GM18498 (cell line): ENCODE measurements at regions not wholly inside any gene's neighbourhood (a gene's known extent, or its start where the extent isn't known, plus 50 kb on each side); places are given as distances from the start of the nearest gene placed in this dataset.

Experiments
- ATAC-seq: cut with Tn5 transposase; IDR thresholded peaks from one replicate; pipeline ENCODE4 v1.9.1; 2021; ENCODE audit warnings: mild to moderate bottlenecking, moderate library complexity; ENCODE audit not compliant: unreplicated experiment

DNA sequence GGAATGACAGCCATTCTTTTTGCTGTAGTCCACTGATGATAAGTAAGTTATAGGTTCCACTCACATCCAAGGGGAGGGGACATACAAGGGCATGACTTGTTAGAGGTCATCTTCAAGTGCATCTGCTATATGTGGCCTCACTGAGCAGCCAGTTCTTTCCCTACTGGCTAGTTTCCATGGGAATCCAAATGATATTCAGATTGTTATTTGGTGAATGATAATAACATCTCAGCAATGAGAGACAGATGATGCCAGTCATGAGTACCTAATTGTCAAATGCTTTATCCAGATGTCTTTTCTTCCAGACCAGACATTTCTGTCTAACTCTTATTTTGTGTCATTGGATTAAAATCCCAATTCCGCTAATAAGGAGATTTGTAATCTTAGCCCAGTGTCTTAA, 460.4 kb upstream of the BOD1L1 start:
- ATAC-seq: no peak

DNA sequence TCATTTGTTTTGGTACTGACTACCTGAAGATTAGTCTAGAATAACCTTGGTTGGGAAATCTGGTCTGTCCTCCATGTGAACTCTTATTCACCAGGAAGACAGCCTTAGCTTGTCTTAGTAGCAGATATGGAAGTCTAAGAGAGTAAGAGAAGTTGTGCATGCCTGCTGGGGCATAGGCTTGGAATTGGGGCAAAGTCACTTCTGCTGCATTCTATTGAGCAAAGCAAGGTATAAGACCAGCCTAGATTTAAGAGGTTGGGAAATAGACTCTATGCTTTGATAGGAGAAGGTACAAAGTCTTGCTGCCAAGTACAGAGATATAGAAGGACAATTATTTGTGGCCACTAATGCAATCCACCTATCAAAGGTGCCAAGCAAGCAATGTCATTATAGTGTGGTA, 464.0 kb upstream of the BOD1L1 start:
- no peak for ATAC-seq

DNA sequence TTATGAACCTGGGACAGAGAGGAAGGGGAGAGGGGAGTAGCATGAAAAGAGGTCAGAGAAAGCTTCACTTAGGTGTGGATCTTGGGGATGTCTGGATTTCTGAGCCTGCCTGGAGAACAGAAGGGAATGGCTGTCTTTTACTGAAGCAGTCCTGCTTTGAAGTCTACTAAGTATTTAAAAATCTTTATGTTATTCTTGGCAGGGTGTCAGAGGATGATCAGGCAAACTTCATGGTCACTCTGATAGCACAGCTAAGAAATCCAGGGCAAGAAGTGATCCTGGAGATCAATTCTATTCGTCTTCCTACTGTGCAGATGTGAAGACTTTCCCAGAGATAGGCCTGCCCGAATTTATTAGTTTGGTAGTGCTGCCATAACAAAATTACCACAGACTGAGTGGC, 464.4 kb upstream of the BOD1L1 start:
- no peak for ATAC-seq

DNA sequence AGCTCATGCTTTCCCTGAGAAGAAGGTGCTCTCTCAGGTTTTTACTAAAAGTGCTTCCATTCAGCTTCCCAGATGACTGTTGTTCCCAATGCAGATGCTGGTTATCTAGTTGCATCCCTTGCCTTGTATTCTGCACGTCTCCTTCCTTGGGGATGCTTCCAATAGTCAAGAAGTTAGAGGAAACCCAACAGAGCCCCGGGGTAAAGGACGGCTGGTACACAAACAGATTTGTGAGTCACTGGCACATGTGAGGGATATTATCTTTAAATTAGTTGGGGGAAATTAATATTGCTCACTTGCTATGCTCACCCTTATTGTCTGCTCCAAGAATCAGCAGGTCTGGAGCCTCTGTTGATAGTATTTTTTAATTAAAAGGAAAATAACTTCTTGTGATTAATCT, 465.2 kb upstream of the BOD1L1 start:
- no peak for ATAC-seq

DNA sequence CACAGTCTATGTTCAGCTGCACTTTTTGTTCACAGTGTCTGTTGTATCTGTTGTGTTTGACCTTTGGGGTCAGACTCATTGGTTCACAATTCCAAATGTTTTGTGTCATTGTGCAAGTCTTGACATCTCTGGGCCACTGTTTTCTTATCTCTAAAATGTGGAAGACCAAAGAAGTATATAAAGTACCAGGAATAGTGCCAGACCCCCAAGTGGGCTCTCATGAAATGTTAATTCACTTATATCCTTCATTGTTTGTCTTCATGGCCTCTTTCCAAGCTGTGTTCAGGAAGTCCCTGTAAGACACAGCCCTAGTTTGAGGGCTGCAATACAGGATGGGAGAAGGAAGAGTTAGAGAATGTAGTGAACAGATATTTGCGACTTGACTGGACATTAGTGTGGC, 468.3 kb upstream of the BOD1L1 start:
- ATAC-seq: no peak

DNA sequence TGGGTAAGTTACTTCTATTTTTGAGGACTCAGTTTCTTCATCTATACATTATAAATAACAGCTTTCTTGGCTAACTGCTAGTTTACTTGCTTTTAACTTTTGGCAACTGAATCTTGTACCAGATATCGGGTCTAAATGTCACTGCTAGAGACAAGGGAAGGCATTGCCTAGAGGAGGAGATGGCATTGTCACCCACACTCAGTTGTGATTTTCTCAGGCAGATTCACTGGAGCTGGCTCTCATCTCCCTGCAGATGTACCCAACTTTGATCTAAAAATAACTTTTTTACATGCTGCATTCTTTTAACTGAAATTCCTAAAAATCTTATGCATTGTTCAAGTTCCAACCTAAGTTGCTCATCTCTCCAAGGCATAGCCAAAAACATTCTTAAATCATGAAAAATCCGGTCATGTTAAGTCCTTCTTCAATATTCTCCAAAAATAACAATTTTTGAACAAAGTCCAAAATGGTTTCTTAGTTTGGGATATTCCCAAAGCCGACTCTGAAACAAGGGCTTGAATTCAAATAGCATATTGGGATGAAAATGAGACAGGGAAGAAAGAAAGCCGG, 469.0 kb upstream of the BOD1L1 start:
- ATAC-seq: no peak

DNA sequence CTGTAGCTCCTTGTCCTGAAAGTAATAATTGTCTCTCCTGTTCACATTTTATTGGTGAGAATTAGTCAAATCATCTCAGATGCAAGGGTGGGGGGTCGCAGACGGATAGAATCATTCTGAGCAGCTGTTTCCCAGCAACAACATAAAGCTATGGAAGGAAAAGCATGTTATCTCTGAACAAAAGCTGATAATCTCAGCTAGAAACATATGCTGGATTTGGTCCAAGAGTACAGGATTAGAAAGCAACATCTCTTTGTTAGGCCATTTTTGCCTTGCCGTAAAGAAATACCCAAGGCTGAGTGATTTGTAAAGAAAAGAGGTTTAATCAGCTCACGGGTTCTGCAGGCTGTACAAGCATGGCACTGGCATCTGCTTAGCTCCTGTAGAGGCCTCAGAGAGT, 472.8 kb upstream of the BOD1L1 start:
- no peak for ATAC-seq

DNA sequence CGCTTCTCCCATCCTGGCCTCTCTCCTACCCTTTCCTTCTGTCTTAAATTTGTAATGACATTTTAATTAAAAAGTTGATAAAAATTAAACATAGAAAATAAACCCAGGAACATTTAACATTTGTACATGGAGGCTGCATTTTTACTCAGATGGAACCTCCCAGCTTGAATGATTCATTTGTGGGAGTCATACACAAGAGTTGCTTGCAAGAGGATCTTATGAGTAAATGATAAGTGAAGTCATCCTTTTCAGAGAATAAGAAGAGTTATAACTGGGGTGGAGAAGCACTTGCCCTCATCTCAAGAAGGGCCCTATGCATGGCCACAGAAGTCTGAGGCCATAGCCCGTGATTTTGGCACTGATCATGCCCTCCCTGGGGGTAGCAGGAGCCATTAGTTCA, 482.9 kb upstream of the BOD1L1 start:
- ATAC-seq: no peak

DNA sequence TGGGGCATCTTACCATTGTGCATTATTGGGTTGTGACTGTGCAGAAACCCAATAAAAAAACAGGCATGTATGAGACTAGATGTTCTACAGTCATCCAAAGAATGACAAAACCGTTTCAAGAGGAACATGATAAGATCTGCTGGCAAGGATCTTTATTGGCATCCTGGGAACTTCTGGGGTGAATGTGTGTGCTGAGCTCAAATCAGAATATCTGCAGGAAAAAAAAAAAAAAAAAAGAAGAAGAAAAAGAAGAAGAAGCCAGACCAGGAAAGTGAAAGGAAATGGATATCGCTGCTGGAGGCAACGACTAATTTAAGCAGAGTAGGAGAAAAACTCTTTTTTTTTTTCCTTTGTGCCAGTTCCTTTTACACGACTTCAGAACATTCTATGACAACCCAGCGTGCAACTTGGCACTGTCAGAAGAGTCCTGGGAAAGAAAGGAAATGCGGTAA, 484.2 kb upstream of the BOD1L1 start:
- no peak for ATAC-seq

DNA sequence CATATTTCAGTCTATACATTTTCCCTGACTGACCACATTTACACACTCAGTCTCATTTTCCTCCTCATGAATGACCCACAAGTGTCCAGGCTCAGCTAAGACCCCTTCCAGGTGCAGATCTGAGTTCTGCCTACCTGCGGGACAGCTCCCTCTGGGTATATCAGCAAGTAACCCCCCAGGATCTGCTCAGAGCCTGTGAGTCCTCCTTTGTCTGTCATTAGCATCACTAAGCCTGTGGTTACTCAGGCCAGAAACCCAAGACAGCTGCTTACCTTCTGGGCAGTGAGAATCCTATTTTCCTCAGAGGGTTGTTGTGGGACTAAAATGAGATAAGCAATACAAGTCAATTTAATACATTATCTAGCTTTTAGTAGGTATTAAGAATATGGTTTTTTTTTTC, 487.6 kb upstream of the BOD1L1 start:
- ATAC-seq: no peak

DNA sequence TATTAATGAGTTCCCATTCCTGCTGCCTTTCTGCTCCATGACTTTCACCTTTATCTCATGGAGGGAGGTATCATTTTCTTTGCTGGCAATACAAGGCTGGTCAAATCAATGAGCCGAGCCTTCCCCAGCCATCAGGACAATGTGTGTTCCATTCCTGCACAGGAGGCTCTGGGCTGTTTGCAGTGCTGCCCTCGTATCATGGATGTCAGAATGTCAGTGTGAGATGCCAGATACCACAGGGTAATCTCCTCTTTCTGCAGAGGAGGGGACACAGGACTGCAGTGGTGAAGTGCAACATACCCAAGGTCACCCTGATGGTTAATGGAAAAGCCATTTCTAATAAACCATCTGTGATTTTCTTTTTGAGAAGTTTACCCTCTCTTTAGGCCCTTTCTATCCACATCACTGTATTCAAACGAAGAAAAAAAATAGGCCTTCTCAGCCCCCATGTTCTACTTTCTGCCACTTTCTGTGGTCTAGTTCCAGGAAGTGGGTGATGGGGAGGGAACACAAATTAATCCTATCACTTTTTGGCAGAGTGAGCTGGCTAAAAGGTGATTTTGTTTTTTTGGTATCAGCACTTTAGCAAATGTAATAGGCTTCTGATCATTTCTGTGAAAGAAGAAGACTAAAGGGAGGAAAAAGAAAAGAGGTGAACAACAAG, 490.2 kb upstream of the BOD1L1 start:
- ATAC-seq: peak; percentile 51

DNA sequence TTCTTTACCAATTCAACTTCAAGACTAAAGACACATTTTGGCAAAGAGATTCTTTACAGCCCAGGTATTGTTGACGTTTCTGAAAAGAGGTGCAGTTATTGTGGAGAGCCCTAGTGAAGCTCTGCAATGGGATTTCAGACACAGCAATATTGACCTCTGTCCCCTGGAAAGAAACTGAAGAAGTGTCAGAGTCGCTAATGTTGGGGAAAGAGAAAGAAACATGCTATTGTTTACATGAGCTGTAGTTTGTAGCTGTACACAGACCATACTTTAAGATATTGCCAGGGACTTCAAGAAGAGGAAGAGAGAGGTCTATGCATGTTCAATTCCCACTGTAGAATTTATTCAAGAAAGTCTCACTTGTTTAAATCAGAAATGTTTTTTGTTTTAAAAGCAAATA, 497.3 kb upstream of the BOD1L1 start:
- no peak for ATAC-seq

DNA sequence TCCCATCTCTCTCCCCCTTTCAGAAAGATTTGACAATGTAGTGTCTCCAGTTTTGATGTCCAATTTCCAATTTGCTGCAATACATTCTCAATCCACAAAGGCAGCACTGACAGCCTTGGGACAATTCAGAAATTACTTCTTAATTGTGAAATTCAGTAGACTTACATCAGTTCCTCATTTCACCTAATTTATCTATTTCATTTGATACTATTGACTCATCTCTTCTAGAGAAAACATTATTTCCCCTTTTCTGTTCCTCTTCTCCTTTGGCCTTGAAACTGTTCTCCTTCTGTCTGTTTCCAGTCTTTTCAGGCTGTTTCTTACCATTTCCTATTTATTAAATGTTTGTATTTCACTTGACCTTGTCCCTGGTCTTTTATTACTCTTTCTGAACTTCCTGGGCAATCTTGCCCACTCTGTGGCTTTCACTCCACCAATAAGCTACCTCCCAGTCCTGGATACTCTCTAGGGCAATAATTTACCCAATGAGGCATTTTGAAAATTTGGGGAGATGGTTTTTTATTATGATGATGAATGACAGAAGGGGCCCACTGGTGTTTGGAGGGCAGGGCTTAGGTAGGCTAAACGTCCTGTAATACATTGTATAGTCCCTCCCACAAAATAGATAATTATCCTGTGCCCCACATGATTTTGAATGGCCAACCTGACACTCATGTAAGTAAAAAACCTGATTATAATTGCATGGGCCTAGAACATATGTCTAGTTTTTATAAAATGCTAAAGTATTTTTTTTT, 498.0 kb upstream of the BOD1L1 start:
- peak; percentile 87 for ATAC-seq

DNA sequence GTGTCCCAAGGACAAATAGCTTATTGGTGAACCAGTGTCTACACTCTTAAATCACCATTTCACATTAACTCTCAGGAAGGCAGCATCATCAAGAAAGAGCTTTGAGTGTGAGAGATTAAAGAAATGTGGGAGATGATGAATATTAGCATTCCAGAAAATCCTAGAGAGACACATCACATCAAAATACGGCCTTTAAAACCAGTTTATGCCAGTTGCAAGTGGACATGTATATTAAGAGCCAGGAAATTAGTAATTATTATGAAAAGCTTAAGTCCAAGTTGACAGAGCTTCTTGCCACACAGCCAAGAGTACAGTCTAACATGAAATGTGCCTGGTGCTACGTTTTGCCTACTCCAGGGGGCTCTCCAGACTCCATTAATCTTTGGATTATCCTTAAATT, 503.0 kb upstream of the BOD1L1 start:
- no peak for ATAC-seq

DNA sequence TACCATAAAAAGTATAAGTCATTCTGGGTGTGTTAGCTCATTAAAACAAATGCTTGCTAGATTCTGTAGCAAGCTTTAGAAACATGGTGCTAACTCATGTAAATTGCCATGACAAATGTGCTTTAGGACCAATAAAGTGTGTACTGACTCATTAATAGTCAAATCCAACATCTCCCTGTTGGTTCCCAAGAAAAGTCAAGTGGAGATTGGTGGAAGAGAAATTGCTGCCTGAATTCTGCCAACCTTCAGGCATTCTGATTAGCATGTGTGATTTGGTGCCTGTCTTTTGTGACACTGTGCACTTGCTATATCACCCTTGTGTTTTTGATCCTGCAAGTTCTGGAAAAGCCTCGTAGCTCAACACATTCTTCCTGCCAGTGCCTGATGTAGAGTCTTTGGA, 503.8 kb upstream of the BOD1L1 start:
- ATAC-seq: no peak

DNA sequence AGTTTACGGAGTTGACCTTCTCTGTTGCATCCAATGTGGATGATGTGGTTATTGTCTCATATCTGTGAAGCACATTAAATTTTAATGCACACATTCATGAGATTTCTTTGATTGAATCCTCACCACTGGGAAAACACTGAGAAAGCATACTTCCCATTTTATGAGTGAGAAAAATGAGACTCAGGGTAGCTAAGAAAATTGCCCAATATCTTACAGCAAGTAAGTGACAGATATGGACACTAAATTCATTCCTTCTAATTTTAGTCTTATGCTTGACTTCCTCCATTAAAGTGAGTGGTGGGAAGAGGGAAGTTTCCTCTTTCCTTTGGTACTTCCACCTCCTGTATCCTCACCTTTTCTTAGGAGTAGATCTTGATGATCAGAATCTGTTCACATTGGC, 504.8 kb upstream of the BOD1L1 start:
- no peak for ATAC-seq

DNA sequence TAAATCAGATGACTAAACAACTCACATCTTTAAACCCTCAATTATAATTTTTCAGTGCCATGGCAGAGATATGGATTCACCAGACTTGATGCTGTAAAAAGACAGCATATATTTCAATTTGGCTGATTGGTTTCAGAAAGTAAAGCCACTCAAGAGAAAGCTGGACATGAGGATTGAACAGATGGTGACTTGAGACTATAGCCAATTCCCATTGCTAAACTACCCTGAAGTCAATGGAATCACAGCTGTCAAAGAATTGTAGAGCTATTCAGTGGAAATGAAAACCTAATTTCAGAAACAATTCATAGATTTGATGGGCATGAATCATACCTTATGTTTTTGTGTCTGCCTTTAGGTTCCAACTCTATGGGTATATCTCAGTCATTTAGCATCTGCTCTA, 510.6 kb upstream of the BOD1L1 start:
- no peak for ATAC-seq

DNA sequence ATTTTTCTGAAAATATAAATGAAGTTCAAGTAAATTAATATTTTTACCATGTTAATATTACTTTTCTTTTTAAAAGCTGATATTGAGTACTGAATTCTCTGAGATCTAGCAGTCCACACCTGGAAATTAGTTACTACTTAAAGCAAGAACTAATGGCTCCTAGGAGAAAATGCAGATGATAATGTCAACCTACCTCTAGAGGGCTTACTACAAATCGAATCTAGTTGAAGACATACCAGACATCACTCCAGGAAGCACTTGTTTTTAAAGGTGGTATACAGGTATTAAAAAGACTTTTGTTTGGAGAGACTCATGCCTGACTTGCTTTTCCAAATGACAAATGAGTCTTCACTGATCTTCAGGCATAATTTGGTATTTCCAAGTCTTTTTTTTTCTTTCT, 516.4 kb upstream of the BOD1L1 start:
- ATAC-seq: no peak

DNA sequence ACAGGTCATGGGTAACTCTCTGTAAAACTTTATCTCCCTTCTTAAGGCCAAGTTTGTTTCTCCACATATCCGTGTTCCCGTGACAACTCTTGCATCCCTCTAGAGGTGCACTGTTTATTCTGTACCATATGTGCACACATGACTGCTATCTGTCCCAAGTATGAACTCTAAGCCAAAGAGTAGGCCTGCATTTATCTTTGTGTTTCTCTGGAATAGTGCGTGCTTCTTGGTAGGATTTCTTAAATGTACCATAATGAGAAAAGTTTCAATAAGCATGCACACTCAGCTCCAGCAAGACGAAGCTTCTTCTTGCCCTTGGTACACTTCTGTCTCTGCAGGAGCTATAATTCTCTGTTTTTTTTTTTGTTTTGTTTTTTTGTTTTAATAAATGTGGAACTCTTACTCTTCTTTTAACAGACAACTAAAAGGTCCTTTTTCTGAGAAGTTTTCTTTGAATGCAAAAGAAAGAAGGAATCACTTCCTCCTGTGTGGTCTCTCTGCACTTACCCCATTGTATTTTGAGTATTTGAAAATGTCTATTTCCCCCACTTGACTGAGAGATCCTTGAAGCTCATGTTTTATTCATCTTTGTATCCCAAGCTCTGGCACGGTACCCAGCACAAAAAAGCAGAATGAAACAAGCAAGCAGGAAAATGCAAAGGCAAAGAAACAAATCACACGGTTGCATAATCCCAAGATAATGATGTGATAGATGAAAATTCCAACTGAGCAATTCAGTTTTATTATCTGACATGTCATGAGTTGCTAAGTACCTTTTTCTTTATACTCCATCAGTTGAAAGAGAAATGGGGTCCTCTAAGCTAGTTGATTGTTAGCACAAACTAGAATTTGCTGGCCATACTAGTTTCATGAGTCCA, 521.9 kb upstream of the BOD1L1 start:
- no peak for ATAC-seq

DNA sequence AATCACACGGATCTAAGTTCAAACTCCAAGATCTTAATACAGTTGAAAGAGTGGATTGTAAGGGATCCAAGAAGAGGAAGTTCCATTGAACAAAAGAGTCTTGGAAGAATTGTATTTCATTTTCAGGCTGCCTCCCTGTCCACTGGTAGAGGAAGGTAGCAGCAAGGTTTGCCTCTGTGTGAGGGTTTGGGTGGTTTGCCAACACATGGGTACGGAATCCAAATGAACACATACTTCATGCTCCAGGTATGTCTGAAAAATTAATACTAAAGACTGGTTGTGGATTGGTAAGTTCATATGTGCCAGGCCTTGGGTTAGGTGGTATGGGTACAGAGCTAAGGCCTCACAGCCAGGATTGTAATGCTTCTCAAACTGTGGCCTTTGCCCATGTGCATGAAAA, 523.6 kb upstream of the BOD1L1 start:
- ATAC-seq: no peak

DNA sequence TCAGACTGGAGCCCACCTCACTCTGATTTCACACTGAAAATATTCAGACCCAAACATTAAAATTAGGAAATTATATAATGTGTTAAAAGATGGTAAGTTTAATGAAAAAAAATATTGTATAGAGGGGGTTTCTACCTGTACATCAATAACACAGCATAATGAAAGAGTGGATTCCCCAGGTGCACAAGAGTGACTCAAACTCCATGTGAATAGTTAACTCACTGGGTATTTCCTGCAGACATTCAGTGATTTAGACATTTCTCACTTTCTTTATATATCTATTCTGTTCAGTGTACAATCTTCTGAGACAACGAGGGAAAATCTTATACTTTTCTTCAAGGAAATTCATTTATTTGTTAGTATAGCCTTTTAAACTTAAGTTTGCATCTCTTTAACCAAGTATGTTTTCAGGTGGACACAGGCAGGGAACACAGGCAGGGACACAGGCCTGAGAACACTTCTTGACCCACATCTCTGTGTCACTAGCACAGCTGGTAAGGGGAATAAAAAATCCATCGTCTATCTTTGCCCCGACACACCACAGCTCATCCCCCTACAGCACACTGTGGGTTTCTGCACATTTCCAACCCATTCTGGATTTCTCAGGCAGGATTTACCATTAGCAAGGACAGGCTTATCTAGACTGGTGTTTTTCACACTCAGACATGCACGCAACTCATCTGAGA, 525.5 kb upstream of the BOD1L1 start:
- peak; percentile 55 for ATAC-seq
